GM19395 (cell line): ENCODE measurements at regions not wholly inside any gene's neighbourhood (a gene's known extent, or its start where the extent isn't known, plus 50 kb on each side); places are given as distances from the start of the nearest gene placed in this dataset.
"Not testable (repeated sequence)": the region's sequence is repeated elsewhere in the genome, so short reads cannot be mapped to it uniquely, and the experiment has no call there.

Source experiments
- ATAC-seq: cut with Tn5 transposase; IDR thresholded peaks from one replicate; pipeline ENCODE4 v1.9.1; 2021; ENCODE audit warnings: mild to moderate bottlenecking, moderate library complexity; ENCODE audit not compliant: unreplicated experiment

DNA sequence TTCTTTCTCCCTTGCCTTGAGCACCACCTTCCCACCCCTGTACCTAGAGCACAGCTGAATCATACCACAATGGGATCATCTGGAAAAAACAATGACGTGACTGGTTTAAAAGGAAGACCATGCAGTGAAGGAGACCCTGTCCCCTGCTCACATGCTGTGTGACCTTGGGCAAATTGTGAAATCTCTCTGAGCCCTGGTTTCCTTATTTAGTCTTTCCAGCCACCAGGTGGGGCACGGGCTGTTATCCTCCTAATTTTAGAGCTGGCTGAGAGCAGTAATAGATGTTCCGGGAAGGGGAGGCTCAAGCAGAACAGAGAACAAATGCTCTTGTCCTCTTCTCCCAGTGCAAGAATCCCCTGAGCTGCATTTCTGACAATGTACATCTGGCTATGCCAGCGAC is 198.3 kb downstream of the RPS24 start:
- no peak for ATAC-seq

DNA sequence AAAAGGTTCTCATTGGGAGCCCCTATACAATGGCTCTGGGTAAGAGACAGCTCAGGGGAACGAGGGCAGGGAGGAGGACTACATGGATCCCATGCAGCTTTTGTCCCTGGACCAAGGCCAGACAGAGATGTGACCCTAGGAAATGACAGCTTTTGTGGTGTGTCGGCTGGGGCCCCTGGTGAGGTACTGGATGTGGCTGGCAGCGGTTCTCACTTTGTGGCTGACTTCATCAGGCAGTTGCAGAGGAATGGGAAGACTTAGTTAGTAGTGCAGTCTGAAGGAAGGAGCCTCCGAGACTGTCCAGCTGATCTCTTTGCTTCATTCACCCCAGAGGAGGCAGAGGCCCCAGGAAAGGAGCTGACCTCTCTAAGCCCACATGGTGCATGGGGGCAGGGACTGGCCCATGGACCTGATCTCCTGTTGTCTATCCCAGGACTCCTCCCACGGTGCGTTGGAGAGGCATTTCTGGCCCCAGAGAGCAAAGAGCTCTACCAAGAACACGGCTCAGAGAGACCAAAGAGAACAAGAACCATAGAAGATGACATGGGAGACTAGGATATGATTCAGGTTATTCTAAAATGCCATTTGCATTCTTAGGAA is 202.9 kb downstream of the RPS24 start:
- ATAC-seq, result no peak

DNA sequence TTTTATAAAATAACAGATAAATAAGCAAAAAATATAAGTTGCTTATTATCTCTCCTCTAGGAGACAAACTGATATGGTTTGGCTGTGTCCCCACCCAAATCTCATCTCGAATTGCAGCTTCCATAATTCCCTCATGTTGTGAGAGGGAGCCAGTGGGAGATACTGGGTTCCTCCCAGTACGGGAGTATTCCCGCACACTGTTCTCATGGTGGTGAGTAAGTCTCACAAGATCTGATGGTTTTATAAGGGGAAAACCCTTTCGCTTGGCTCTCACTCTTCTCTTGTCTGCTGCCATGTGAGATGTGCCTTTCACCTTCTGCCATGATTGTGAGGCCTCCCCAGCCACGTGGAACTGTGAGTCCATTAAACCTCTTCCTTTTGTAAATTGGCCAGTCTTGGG is 204.3 kb downstream of the RPS24 start:
- not testable (repeated sequence) for ATAC-seq

DNA sequence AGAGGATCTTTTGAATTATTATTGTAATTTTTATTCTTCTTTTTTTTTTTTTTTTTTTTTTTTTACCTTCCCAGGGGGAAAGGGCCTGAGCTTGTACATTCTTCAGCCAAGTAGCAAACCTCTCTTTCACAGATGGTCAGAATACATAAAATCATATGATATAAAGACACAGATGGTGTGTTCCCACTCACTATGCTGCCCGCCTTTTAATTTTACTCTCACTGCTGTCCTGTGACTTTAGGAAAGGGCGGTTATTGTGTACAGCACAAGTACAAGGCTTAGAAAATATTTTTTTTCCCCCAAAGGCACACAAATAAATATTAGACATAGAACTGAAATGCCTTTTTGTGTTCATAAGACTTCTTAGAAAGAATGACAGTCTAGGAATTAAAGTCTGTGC is 213.6 kb downstream of the RPS24 start:
- ATAC-seq, result no peak

DNA sequence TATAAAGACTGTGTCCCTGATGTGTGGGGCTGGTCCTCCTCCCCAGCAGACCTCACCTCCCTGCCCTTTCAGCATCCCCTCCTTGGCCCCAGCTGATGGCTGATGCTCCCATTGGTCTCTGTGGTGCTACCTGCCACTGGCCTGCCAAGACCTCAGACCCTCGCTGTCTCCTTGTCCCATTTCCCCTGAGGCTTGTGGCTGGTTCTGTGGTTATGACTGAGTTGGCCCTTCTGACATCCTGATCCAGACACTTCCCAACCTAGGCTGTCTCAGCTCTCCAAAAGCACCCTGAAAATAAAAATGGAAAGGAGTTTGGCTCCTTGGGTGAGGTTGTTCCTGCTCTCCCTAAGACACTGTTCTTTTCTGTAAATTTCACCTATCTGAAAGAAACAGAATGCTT is 214.2 kb downstream of the RPS24 start:
- ATAC-seq, result no peak

DNA sequence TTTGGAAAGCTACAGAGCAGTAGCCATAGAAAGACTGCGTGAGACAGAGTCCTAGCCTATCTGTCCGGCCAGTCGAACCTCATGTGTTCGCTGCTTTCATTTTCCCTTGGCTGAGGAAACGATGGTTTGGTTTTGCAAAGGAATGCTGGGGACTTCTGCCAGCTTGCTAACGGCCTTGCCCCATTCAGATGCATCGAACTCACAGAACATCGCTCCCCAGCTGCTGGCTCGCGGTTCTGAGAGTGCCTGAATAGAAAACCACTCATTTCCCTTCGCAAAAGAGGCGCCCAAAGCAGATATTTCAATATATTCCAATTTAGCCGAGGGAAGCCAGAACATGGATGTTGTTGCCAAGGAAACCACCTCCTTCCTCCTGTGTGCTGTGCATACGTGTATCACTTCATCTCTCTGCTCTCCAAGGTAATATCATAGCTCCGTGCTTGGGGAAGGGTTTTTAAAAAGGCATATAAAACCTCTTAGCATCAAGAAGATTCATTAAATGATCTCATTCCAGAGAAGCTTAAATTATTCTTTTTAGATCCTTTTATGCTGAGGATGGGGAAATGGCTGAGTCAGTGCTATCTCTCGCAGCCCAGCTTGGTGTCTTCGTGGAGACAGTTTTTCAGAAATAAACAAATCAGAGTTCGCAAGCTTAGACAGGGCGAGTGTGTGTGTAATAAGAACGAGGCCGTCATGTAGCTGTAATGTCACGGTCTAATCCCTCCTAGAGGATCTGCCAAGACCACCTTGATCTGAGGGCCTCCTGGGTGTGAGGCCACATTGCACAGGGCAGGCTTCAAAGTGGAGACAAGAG is 215.2 kb downstream of the RPS24 start:
- no peak for ATAC-seq

DNA sequence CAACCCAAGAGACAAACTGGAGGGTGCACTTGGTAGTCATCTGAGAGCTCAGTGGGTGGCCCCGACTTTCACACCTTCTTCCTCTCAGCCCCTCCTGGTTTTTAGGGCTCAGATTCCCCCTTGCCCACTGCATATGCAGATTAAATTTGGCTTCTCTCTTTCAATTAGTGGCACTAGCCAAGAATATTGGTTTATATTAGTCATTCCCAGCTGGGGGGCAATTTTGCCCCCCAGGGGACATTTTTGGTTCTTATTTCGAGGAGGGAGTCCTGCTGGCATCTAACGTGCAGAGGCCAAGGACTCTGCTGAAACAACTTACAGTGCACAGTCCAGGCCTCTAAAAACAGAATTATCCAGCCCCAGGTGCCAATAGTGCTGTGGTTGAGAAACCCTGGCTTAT is 216.0 kb downstream of the RPS24 start:
- ATAC-seq, result no peak

DNA sequence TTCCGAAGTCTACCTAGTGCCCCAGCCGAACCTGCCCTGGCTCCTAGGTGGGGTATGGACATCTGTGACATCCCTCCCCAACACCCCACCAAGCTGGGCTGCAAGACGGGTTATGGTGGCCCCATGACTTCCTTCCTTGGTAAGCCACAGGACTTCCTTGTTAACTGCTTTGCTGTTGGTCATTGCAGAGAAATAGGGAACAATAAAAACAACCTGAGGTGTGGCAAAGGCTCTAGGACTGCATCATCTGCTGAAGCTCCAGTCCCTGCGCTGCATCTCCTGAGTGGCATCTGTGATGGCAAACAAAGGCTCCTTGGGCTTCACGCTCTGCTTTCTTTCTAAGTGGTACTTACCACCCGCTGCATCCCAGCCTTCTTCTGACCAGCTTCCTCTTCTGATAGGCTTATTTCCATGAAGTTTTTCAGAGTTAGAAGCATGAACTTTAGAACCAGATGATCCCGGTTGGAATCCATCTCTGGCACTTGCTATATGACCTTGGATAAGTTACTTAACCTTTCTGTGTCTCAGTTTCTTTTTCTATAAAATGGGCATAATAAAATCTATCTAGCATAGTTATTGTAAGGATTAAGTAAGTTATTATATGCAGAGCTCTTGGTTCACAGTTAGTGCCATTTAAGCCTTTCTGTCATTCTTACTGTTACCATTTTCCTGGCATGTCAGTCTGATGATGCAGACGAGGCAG is 216.8 kb downstream of the RPS24 start:
- ATAC-seq, result no peak

DNA sequence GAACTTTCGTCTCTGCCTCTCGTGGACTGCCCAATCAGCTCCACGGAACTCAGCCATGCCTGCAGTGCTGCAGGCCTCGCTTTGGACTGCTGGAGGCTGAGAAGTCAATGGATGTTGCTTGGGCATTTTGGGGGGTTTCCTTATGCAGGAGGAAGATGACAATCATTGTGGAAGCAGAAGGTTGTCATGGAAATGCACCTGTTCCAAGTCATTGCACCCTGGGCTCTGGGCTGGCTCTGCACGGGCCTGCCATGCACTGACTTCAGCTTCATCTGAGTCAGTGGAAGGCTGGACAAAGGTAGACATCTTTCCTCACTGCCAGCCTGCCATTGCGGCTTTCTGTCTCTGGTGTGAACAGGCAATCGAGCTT is 217.3 kb downstream of the RPS24 start:
- ATAC-seq, result no peak

DNA sequence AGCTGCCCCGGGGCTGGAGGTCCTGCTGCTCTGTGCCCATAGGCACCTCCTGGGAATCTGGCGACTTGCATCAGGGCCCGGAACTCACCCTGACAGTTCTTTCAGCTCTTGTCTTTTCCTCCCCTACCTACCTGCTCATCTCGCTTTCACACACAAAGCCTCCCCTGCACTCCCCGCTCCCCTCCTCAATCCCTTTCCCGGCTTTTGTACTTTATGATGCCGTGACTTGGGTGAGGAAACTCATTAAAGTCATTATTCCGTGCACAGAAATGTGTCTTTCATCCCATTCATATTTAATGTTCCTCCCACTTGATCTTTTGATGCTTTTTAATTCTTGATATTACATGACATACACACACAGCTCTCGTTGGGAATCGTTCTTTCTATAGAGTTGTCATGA is 218.6 kb downstream of the RPS24 start:
- no peak for ATAC-seq

DNA sequence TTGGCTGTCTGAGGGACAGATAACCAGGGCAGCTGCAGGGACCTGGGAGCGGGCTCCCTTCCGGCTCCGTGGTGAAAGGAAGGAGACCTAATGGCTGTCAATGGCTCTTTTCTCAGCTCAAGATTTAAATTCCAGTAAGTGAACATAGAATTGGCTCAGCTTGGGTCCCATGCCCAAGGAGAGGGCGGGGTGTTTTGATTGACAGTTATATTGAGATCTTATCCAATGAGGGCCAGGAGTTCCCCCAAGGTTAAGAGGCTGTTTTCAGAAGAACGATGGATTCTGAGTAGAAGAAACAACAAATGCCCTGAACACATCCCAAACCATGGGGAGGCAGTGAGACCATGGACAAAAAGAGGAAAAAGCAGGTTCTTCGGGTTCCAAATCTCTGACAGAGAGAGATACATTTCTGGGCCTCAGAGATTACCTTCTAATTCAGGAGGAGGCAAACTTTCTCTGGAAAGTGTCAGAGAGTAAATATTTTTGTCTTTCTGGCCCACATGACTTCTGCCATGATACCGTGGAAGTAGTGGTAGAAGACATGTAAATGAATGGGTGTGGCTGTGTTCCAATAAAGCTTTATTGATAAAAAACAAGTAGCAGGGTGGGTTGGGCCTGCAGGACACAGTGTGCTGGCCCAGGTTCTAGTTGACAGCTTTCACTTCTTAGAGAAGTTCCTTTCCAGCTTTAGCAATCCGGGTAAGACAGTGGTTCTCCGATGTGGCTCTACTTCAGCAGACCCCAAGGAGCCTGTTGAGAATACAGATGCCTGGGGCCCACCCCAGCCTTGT is 219.6 kb downstream of the RPS24 start:
- no peak for ATAC-seq

DNA sequence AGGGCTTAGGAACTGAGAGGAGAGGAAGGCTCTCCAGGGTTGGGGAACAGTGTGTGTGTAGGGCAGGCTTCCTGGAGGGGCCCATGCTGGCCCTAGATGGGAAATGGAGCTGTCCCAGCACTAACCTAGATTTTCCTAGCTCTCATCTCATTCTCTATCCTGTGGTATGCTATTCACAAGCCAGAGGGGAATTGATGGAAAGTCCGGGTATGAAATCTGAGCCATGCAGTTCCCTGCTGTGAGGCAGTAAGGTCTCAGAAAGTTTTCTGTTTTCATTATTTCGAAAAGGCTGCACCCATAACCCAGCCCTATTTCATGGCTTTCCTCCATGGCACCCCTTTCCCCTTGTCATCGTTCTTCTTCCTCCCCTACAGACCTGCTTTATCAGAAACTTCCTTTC is 220.3 kb downstream of the RPS24 start:
- no peak for ATAC-seq

DNA sequence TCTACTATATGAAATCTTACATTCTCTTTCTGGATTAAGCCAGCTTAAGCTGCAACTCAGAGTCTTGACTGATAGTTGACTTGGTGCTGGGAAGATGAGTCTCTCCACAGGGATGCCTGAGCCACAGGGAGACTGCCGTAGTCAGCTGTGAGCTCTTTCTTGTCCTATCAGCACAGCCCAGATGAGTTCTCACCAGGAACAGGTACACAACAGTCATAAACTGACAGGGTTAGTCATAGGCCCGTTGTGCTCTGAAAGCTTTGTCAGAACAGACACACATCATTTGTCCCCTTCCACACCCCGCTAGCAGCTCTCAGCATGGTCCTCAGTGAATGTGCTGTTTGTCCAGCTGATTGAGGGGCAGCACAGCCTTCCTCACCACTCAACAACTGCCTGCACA is 221.6 kb downstream of the RPS24 start:
- no peak for ATAC-seq

DNA sequence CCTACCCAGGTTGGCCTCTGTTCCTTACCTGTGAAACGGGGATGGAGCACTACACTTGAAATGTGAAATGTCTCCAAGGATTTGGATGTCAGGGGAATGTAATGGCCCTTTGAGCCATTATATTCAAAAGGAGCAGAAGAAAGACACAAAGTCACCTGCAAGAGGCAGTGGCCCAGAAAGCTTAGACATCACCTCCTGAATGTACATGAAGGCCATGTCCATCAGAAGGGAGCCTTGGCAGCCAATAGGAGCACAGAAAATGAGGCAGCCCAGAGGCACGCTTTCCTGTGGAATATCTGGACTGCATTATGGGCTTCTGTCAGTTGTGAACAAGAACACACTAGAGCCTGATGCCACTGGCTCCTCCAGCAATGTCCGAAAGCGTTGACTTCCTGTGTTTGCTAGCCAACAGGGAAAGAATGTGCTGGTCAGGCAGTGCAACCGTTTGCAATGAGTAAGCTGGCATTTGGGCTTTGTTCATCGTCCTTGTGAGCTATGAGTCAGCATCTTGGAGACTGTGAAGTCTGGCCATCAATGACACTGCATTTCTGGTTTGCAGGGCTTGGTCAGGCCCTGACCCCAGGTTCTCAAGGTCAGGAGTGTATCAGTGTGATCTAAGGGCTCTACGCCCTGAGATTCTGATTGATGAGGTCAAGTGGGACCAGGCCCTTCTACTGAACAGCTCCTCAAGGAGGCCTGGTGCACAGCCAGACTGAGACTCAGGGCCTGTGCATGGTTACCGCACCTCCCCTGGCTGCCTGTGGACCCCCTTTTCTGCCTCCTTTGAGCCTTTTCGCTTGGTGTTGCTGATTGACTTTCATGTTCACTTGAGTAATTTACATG is 222.4 kb downstream of the RPS24 start:
- ATAC-seq, result no peak

DNA sequence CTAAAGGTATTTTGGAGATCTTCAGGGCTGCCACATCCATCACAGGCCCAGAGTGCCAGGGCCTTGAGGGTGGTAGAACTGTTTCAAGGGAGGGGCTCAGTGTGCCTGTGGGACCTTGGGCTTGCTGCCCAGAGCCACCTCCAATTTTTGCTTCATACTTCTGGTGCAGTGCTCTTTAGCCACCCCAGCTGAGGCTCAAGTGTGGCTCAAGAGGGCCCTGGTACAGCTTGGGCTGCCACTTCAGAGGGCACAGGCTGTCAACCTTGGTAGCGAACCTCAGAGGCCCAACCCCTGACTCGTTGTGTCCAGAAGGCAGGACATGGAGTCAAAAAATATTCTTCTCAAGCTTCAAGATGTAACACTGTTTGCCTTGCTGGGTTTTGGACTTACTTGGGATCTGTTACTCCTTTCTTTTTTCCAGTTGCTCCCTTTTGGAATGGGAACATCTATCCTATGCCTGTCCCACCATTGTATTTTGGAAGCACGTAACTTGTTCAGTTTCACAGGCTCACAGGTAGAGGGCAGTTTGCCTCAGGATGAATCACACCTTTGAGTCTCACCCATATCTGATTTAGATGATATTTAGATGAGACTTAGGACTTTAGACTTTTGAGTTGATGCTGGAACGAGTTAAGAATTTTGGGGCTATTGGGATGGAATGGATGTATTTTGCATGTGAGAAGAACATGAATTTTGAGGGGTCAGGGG is 224.8 kb downstream of the RPS24 start:
- no peak for ATAC-seq

DNA sequence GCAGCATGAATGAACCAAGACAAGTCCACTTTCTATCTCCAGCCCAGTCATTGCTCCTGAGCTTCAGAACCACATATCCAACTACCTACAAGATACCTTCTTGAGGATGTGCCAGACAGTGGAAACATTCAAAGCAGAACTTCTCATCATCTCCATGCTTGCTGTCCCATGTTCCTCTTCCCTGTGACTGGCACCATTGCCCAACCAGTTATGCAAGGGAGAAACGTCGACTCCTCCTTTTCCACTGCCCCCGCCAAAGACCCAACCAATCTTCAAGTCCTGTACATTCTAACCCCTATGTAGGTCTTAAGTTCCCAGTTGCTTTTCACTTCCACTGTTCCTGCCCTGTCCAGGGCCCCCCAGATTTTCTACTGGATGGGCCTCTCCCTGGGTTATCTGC is 225.7 kb downstream of the RPS24 start:
- no peak for ATAC-seq

DNA sequence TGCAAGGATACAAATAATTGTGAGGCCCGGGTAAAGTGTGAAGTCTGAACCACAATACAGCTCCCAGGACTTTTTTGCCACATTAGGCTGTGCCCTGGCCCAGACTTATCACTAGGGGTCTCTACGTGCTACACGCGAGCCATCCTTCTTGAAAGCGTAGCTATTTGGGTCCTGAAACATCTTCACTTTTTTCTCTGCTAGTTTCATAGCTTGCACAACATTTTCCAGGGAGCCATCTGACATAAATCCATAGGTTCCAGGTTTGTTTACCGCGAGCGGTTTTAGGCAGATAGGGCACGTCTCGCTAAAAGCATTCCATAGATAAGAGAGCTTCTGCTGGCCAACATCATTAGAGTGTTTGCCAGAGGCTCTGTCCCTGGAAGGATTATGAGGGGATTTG is 226.5 kb downstream of the RPS24 start:
- no peak for ATAC-seq

DNA sequence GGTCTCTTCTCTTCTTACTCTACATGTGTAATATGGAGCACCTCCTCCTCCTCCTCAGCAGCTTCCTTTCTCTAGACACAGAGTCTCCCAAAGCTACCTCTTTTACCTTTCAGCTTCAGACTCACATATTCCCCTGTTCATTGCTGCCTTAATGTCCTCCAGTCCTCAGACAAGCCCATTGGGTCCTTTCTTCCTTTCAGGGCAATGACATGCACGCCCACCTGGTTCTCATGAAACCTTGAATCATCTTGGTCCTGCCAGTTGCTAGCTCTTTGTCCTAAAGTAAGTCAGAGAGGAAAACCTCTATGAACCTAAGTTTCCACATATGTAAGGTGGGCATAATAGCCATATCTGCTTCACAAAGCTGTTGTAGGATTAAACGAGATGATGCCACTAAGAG is 227.0 kb downstream of the RPS24 start:
- ATAC-seq, result no peak

DNA sequence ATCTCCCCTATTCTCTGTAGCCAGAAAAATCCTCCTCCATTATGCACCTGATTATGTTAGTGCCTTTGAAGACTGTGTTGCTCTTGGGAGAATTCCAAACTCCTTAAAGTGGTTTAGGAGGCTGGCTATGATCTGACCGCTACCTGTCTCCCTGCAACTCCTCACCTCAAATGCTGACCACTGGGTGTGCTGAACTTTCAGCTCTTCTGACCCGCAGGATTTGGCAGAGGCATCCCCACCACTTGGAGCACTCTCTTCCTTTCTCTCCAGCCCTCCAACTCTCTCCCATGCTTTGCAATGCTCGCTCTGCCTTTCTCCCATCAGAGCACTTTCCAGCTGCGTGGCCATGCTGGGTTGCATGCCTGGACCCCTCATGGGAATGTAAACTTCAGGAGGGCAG is 227.6 kb downstream of the RPS24 start:
- no peak for ATAC-seq

DNA sequence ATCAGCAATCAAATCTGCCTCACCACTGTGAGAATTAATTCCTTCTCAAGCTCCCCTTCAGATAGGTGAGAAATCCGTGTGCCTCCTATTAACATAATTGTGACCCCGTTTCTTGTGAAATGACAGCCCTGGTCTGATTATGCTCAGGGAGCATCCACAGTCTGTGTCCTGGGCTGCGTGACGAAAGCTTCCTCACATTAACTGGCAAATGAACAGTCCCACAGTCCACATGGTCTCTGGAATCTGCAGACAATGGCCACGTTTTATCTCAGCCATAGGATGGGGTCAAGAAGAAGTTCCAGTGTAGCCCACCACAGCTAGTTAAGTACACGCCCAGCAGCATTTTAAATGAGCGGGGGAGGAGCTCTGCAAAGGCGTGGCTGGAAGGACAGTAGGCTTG is 229.2 kb downstream of the RPS24 start:
- no peak for ATAC-seq
